Fibroblast of mammary gland (primary cell): ENCODE measurements at regions not wholly inside any gene's neighbourhood (a gene's known extent, or its start where the extent isn't known, plus 50 kb on each side); places are given as distances from the start of the nearest gene placed in this dataset.

Experiments
- DNase-seq: peaks from one replicate; pipeline ENCODE4 v3.0.0-alpha.2; 2010; ENCODE audit warnings: low read depth
- H3K4me3 ChIP-seq: 2 replicates; pipeline ENCODE4 v1.5.1; 2011; ENCODE audit warnings: low read depth, mild to moderate bottlenecking, low read length, moderate library complexity; ENCODE audit not compliant: control insufficient read depth
- TF ChIP-seq, protein P1 (sequence below): conservative IDR thresholded peaks from 2 replicates; pipeline ENCODE4 v1.5.1; 2011; ENCODE audit warnings: low read depth, low read length, inconsistent platforms; ENCODE audit not compliant: control insufficient read depth, insufficient read depth

DNA sequence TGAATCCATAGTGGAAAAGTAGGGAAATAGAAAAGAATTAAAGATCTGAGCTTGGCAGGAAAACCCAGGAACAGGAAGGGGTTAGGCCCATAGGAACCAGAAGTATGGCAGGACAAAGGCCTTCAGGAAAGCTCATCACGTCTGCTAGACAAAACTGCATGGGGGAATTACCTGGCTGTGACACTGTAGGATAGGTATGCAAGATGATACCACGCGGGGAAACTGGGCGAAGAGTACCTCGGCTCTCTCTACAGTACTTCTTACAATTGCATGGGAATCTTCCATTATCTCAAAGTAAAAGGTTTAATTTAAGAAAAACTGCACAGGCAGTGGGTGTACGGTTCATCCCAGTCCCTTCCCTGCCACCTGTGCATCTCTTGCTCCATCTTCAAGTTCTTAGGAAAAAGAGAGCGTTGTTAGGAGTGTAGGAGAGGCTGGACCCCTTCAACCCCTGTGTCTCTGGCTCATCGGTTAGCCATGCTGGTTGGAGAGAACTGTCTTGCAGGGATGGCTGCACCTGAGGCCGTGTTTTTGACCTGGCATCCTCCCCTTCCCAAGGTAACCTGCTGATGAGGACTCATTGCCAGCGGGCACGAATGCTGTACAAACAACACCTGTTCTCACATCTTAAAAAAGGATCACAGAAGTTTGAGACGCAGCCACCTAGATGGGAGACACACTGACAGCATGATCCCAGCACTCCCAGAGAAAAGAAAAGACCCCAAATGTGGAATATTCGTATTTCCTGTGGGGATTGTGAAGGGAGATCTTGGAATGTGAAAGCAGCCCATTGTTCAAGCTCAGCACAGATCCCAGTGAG is 120.5 kb upstream of the COPS8 start:
- DNase-seq: no peak
- TF ChIP-seq, protein P1, sequence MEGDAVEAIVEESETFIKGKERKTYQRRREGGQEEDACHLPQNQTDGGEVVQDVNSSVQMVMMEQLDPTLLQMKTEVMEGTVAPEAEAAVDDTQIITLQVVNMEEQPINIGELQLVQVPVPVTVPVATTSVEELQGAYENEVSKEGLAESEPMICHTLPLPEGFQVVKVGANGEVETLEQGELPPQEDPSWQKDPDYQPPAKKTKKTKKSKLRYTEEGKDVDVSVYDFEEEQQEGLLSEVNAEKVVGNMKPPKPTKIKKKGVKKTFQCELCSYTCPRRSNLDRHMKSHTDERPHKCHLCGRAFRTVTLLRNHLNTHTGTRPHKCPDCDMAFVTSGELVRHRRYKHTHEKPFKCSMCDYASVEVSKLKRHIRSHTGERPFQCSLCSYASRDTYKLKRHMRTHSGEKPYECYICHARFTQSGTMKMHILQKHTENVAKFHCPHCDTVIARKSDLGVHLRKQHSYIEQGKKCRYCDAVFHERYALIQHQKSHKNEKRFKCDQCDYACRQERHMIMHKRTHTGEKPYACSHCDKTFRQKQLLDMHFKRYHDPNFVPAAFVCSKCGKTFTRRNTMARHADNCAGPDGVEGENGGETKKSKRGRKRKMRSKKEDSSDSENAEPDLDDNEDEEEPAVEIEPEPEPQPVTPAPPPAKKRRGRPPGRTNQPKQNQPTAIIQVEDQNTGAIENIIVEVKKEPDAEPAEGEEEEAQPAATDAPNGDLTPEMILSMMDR: no peak
- H3K4me3 ChIP-seq: no peak overlapping the region

DNA sequence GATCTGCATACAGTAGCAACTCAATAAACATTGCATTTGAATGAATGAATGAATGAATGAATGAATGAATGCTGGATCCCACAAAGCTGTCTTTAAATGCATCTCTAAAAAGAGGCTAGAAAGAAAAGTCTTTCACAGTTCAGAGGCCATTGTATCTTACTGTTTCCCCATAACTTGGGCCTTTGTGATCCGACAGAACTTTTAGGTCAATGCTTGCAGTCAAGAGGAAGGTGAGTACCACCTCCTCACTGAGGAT is 119.9 kb upstream of the COPS8 start:
- no peak overlapping the region for H3K4me3 ChIP-seq

DNA sequence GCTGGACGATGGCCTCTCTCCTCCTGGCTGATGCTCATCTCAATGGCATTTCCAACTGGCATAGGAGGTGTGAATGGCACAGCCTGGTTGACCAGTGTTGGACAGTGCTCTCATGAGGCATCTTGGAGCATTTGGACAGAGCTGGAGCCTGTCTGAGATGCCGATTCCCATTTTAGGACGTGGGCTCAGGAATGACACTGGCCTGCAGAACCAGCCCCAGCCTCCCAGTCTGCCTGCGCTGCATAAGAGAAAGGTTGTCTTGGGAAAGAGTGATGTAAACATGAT is 118.2 kb upstream of the COPS8 start:
- TF ChIP-seq, protein P1: no peak
- no peak overlapping the region for H3K4me3 ChIP-seq
- no peak for DNase-seq

More for the DNA sequence above, 119.9 kb upstream of the COPS8 start:
- DNase-seq: no peak
- TF ChIP-seq, protein P1: no peak

DNA sequence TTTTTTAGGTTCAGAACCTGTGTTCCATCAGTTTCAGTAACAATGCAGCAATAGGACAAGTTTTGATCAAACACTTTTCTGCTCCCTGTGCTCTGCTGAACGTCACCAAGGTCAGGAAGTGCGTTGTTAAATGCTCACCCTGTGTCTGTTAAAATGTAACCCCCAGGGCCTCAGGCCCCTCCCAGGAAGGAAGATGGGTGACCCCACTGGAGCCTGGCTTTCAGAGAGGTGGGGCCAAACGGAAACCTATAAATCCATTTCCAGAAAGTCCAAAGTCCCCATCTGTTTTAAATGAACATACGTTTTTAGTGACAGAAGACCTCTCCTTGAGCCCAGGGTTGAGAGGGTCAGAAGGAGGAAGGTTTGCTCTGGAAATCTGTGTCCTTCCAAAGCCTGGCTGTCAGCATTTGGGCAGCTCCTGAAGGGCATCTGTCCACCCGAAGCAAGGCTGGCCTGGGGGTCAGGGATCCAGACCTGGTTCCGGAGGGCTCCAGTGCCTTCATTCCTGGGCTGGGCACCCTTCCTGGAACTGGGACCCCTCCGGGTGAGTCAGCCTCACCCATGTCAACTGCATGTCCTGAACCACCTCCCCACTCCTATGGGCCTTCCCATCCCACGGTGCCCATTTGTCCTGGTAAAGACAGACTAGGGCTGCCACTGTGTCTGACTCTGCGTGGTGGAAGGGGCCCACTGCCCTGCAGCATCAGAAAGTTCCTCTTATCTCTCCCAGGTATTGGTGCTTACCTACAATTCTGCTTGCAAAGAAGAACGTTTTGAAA is 117.4 kb upstream of the COPS8 start:
- TF ChIP-seq, protein P1: no peak
- H3K4me3 ChIP-seq: no peak overlapping the region
- no peak for DNase-seq

DNA sequence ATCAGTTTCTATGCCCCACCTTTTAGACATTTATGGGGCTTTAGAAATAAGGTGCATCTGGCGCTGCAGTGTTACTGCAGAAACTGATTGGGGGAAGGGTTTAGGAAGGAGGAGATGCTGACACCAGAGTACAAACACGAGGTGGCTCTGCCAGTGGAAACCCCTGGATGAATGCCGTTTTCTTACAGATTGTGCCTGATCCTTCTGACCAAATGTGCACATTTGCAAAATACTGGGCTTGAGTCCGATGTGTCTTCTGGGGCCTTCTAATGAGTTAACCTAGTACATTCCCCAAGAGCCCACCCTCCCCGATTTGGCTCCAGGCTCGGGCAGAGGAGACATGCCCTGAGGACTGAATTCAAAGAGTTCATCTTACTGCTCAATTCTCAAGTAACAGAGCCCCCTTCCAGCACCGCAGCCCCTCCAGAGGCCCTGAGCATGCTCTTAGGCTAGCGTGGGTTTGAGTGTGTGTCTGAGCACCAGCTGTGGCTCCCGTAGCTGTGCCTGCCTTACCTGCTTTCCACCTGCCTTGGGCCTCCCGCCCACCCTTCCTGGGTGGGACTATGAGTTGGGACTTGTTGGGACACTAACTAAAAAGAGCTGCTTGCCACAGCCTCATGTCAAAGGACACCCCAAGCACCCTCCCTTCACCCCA is 116.7 kb upstream of the COPS8 start:
- TF ChIP-seq, protein P1: no peak
- DNase-seq: no peak
- no peak overlapping the region for H3K4me3 ChIP-seq

DNA sequence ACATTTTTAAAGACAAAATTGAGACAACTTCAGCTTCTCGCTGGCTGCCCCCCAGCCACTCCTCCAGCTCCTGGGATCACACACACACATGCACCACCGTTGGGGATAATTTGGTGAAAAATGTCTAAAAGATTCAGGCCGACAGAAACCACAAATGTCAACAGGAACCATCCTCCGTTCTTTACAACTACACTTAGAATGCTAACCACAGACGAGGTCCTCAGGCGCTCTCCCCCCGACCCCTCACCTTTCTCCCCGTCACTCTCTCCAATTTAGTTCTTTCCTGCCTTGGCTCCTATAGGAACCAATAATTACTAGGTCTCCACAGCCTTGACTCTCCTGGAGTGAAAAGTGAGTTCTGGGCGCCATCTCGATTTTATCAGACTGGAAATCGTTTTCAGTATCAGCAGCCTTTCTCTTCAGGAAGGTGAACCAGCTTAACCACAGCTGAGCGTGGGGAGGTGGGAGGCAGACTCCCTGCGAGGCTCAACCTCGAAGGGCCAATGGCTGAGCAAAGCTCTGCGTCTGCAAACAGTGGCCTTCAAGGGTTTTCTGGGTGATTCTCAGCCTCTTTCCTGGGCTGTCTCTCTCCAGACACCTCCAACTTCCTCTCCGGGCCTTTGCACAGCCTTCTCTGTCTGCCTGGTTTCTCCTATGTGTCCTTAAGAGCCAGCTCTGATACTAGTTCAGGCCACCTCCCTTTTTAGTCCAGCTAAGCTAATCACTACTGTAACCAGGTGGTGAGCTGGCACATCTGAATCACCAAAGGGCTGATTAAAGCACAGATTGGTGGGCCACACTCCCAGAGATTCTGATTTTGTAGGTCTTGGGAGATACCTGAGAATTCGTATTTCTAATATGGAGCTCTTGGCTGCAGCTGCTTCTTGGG is 115.7 kb upstream of the COPS8 start:
- TF ChIP-seq, protein P1: no peak
- no peak for DNase-seq
- no peak overlapping the region for H3K4me3 ChIP-seq
